ENCODE measurements at regions not wholly inside any gene's neighbourhood (a gene's known extent, or its start where the extent isn't known, plus 50 kb on each side); places are given as distances from the start of the nearest gene placed in this dataset.

GRCh38 chr14:35471803-35472202, 62.2 kb upstream of the INSM2 start:
- no peak for TF ChIP-seq CTCF (conservative IDR thresholded peaks at IDR 0.05)
- no peak for TF ChIP-seq EZH2 (IDR thresholded peaks at IDR 0.05; ENCODE audit: low read depth)

Measured in PC-9 (cell line).